ENCODE measurements at regions not wholly inside any gene's neighbourhood (a gene's known extent, or its start where the extent isn't known, plus 50 kb on each side); places are given as distances from the start of the nearest gene placed in this dataset.

DNA sequence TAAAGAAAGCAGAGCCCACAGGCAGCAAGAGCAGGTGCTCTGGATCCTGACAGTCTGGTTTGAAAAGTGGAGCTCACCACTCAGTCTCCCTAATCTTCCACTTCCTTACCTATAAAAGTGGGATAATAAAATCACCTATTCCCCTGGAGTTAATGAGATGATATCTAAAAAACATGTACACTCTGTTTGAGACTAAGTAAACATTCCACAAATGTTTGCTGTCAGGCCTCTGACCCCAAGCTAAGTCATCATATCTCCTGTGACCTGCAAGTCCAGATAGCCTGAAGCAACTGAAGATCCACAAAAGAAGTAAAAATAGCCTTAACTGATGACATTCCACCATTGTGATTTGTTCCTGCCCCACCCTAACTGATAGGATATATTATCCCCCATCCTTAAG lies 1324.5 kb downstream of the XPNPEP1 start:
- H3K4me2 ChIP-seq (ENCODE audit: low read length), result no peak overlapping the region
- no peaks in the 10 kb centered on the region for H3K27me3 ChIP-seq (ENCODE audit: insufficient read depth, low read length)
- no peak overlapping the region for H3K27ac ChIP-seq (ENCODE audit: low read depth, low read length, poor library complexity, severe bottlenecking)

GRCh38 chr10:108598320-108598695 lies 1325.0 kb downstream of the XPNPEP1 start:
- Histone ChIP-seq H3F3A (ENCODE audit: insufficient read depth, low read length) (no peaks in the 10 kb centered on the region), H4K20me1 (ENCODE audit: insufficient read depth, low read length) (no peaks in the 10 kb centered on the region), H3K9ac (ENCODE audit: low read length) (no peak overlapping the region), H2AFZ (ENCODE audit: low read length) (no peak overlapping the region), H3K4me3 (ENCODE audit: low read depth, low read length, poor library complexity, severe bottlenecking) (no peak overlapping the region), H3K27me3 (ENCODE audit: insufficient read depth, low read length) (no peaks in the 10 kb centered on the region), H3K79me2 (ENCODE audit: insufficient read depth, low read length) (no peaks in the 10 kb centered on the region), H3K27ac (ENCODE audit: low read depth, low read length, poor library complexity, severe bottlenecking) (no peak overlapping the region), H3K9me2 (ENCODE audit: low read depth, low read length) (no peaks in the 10 kb centered on the region), H3K4me1 (ENCODE audit: insufficient read depth, low read length, severe bottlenecking) (no peaks in the 10 kb centered on the region), H3K9me3 (ENCODE audit: low read length) (no peaks in the 10 kb centered on the region), H3K36me3 (ENCODE audit: insufficient read depth, low read length) (no peaks in the 10 kb centered on the region), H3K4me2 (ENCODE audit: low read length) (no peak overlapping the region)
- no peak for TF ChIP-seq EZH2 (IDR thresholded peaks at IDR 0.05; ENCODE audit: borderline replicate concordance, low read length)
- TF ChIP-seq CTCF (IDR thresholded peaks at IDR 0.05; ENCODE audit: low read length), result no peak

More for the DNA sequence above, 1324.5 kb downstream of the XPNPEP1 start:
- Histone ChIP-seq H3F3A (ENCODE audit: insufficient read depth, low read length) (no peaks in the 10 kb centered on the region), H3K36me3 (ENCODE audit: insufficient read depth, low read length) (no peaks in the 10 kb centered on the region), H3K4me1 (ENCODE audit: insufficient read depth, low read length, severe bottlenecking) (no peaks in the 10 kb centered on the region), H2AFZ (ENCODE audit: low read length) (no peak overlapping the region), H3K4me3 (ENCODE audit: low read depth, low read length, poor library complexity, severe bottlenecking) (no peak overlapping the region), H3K9ac (ENCODE audit: low read length) (no peak overlapping the region), H4K20me1 (ENCODE audit: insufficient read depth, low read length) (no peaks in the 10 kb centered on the region), H3K79me2 (ENCODE audit: insufficient read depth, low read length) (no peaks in the 10 kb centered on the region), H3K9me3 (ENCODE audit: low read length) (no peaks in the 10 kb centered on the region), H3K9me2 (ENCODE audit: low read depth, low read length) (no peaks in the 10 kb centered on the region)
- TF ChIP-seq CTCF (IDR thresholded peaks at IDR 0.05; ENCODE audit: low read length), result no peak
- TF ChIP-seq EZH2 (IDR thresholded peaks at IDR 0.05; ENCODE audit: borderline replicate concordance, low read length), result no peak

- H3K27me3 ChIP-seq (ENCODE audit: insufficient read depth, low read length), result no peaks in the 10 kb centered on the region
Observed at GRCh38 chr10:108597657-108598319, 1325.5 kb downstream of the XPNPEP1 start.

More at GRCh38 chr10:108597657-108598319, 1325.5 kb downstream of the XPNPEP1 start:
- Histone ChIP-seq H2AFZ (ENCODE audit: low read length) (no peak overlapping the region), H3K9me3 (ENCODE audit: low read length) (no peaks in the 10 kb centered on the region), H3K27ac (ENCODE audit: low read depth, low read length, poor library complexity, severe bottlenecking) (no peak overlapping the region), H3K4me1 (ENCODE audit: insufficient read depth, low read length, severe bottlenecking) (no peaks in the 10 kb centered on the region), H4K20me1 (ENCODE audit: insufficient read depth, low read length) (no peaks in the 10 kb centered on the region), H3K79me2 (ENCODE audit: insufficient read depth, low read length) (no peaks in the 10 kb centered on the region), H3K4me2 (ENCODE audit: low read length) (no peak overlapping the region), H3K36me3 (ENCODE audit: insufficient read depth, low read length) (no peaks in the 10 kb centered on the region), H3K4me3 (ENCODE audit: low read depth, low read length, poor library complexity, severe bottlenecking) (no peak overlapping the region), H3F3A (ENCODE audit: insufficient read depth, low read length) (no peaks in the 10 kb centered on the region), H3K9ac (ENCODE audit: low read length) (no peak overlapping the region), H3K9me2 (ENCODE audit: low read depth, low read length) (no peaks in the 10 kb centered on the region)
- TF ChIP-seq EZH2 (IDR thresholded peaks at IDR 0.05; ENCODE audit: borderline replicate concordance, low read length) (no peak), CTCF (IDR thresholded peaks at IDR 0.05; ENCODE audit: low read length) (no peak)

Measured in OCI-LY1 (cell line).